Pancreas (tissue), 10 donors: ENCODE measurements at regions not wholly inside any gene's neighbourhood (a gene's known extent, or its start where the extent isn't known, plus 50 kb on each side); places are given as distances from the start of the nearest gene placed in this dataset.

Source experiments
- ATAC-seq, 4 donors: fragments of 200-7000 bp; cut with Tn5 transposase; one replicate each; pipeline versions ENCODE4 v1.8.0 to v1.9.1; 2020; ENCODE audit warnings: mild to moderate bottlenecking in 4 of 4, moderate library complexity in 4 of 4
- DNase-seq, 6 donors: peaks; one replicate each; pipeline ENCODE4 v3.0.0-alpha.2; 2020
- FAIRE-seq: peaks from 2 replicates; lab custom pipeline; 2012; peaks lifted over from hg19 to GRCh38; lab: Jason Lieb, UNC
- H3K27ac ChIP-seq, 4 donors: fragments of 200-600 bp; sonication (generic); 1 replicate in 3 of 4; 2 replicates in 1 of 4; pipeline versions ENCODE4 v1.5.0 to v1.8.0; 2020
- H3K27me3 ChIP-seq, 4 donors: fragments of 200-600 bp; one replicate each; pipeline ENCODE4 v1.8.0; 2021
- H3K36me3 ChIP-seq, 3 donors: fragments of 200-600 bp; sonication (generic) in 1 of 3; one replicate each; pipeline versions ENCODE4 v1.5.0 to v1.8.0; 2020 to 2021
- H3K4me1 ChIP-seq, 3 donors: fragments of 200-600 bp; one replicate each; pipeline ENCODE4 v1.8.0; 2021
- H3K4me3 ChIP-seq, 4 donors: fragments of 200-600 bp; sonication (generic) in 2 of 4; one replicate each; pipeline versions ENCODE4 v1.5.0 to v1.8.0; 2020 to 2021
- H3K9me3 ChIP-seq, 4 donors: fragments of 200-600 bp; one replicate each; pipeline ENCODE4 v1.8.0; 2021
- CTCF ChIP-seq, 4 donors: fragments of 200-600 bp; sonication (generic) in 3 of 4; IDR thresholded peaks; one replicate each; pipeline versions ENCODE4 v1.5.0 to v1.8.0; 2021; ENCODE audit warnings: antibody characterized with exemption in 4 of 4
- WGBS, 2 donors: extraction: QIAGEN DNeasy Blood & Tissue Kit; methylation state at CpG; one replicate each; pipeline ENCODE4 v1.1.7; 2013; 5-methylcytosine and 5-hydroxymethylcytosine counted together
- intact Hi-C, 3 donors: fragments of 100-400 bp; cut with DNase I; formaldehyde crosslinking; loops; one replicate each; pipeline versions ENCODE4 v1.11.1 to v1.14.2; 2022
- donor health status: healthy with polysubstance abuse.
- donor health status: DM: no; HTN: no; CAD: no; lungs with moderate emphysema.
- donor health status: DM: no; HTN: no; CAD: no.
- donor health status: control.
- donor health status: control.
- donor health status: Bipolar disorder and iron deficiency.
- donor health status: DM: yes; HTN: yes; CAD: no.
- donor health status: DM: no; HTN: no; CAD: no.
- donor health status: DM: no; HTN: no; CAD: no.
- donor health status: DM: yes; HTN: yes; CAD: no.

GRCh38 chr7:106464651-106465050 is 179.9 kb upstream of the NAMPT start:
- intact Hi-C loops: loop anchor here (5.0 to 10.0 kb wide), 2 partner anchors 287 to 290 kb away; no protein-coding TSS in a partner anchor
- H3K4me1 ChIP-seq: peaks cover 0 to 6% (median 0%) of the 10 kb centered on the region in 3 donors

GRCh38 chr7:106463851-106464611 is 179.2 kb upstream of the NAMPT start:
- DNase-seq: no peak
- no peak for ATAC-seq
- no peak for TF ChIP-seq CTCF (IDR thresholded peaks at IDR 0.05)
- Histone ChIP-seq H3K27me3 (no peaks in the 10 kb centered on the region), H3K4me1 (peaks cover 0 to 6% (median 0%) of the 10 kb centered on the region in 3 donors), H3K4me3 (no peak overlapping the region), H3K36me3 (no peaks in the 10 kb centered on the region), H3K9me3 (no peaks in the 10 kb centered on the region), H3K27ac (no peak overlapping the region)
- no peak for FAIRE-seq
- WGBS, 2 donors: 73 to 77% methylated on average over 2 of the region's 2 CpGs
- intact Hi-C loops: loop anchor here (5.0 to 10.0 kb wide), 2 partner anchors 287 to 289 kb away; no protein-coding TSS in a partner anchor

More at GRCh38 chr7:106464651-106465050, 179.9 kb upstream of the NAMPT start:
- DNase-seq (no peak), ATAC-seq (no peak), FAIRE-seq (no peak)
- H3K36me3 ChIP-seq: no peaks in the 10 kb centered on the region
- no peak for TF ChIP-seq CTCF (IDR thresholded peaks at IDR 0.05)
- no peaks in the 10 kb centered on the region for H3K27me3 ChIP-seq
- H3K27ac ChIP-seq: no peak overlapping the region
- no peak overlapping the region for H3K4me3 ChIP-seq
- 59 to 61% methylated on average over 2 of the region's 2 CpGs for WGBS, 2 donors
- no peaks in the 10 kb centered on the region for H3K9me3 ChIP-seq

- Histone ChIP-seq H3K9me3 (no peaks in the 10 kb centered on the region), H3K27me3 (no peaks in the 10 kb centered on the region), H3K27ac (no peak overlapping the region), H3K36me3 (no peaks in the 10 kb centered on the region), H3K4me3 (no peak overlapping the region), H3K4me1 (peaks cover 0 to 6% (median 0%) of the 10 kb centered on the region in 3 donors)
- TF ChIP-seq CTCF (IDR thresholded peaks at IDR 0.05): no peak
- ATAC-seq (no peak), DNase-seq (no peak), FAIRE-seq (no peak)
- intact Hi-C loops: loop anchor here (5.0 to 10.0 kb wide), 2 partner anchors 286 to 288 kb away; no protein-coding TSS in a partner anchor
- 32 to 34% methylated on average over 3 of the region's 3 CpGs for WGBS, 2 donors
These were observed 178.2 kb upstream of the NAMPT start for GRCh38 chr7:106462914-106463482.

GRCh38 chr7:106462365-106462859 is 177.6 kb upstream of the NAMPT start:
- FAIRE-seq (no peak), ATAC-seq (peak; percentile 46 to 81 (median 74)), DNase-seq (no peak)
- Histone ChIP-seq H3K27me3 (no peaks in the 10 kb centered on the region), H3K36me3 (no peaks in the 10 kb centered on the region), H3K27ac (peak overlapping the region in 2 of 4 donors; percentile 11 to 25), H3K4me1 (peaks cover 0 to 6% (median 0%) of the 10 kb centered on the region in 3 donors), H3K9me3 (no peaks in the 10 kb centered on the region), H3K4me3 (no peak overlapping the region)
- 13 to 23% methylated on average over 4 of the region's 4 CpGs for WGBS, 2 donors
- TF ChIP-seq CTCF (IDR thresholded peaks at IDR 0.05): peak in 3 of 4 donors; percentile 20 to 66 (median 63)
- intact Hi-C loops: loop anchor here (5.0 to 10.0 kb wide), 2 partner anchors 285 to 288 kb away; no protein-coding TSS in a partner anchor
